Activated B cell treated with CpG ODN at 0.5 μM for 24 hours (primary cell): ENCODE measurements at regions not wholly inside any gene's neighbourhood (a gene's known extent, or its start where the extent isn't known, plus 50 kb on each side); places are given as distances from the start of the nearest gene placed in this dataset.

Source experiments
- ATAC-seq: fragments of 200-7000 bp; cut with Tn5 transposase; one replicate; pipeline ENCODE4 v1.10.0; 2021; ENCODE audit warnings: low read depth, mild to moderate bottlenecking, moderate library complexity
- CTCF ChIA-PET: fragments of 350-600 bp; sonication (Branson Sonifier 250); formaldehyde crosslinking; loops from one replicate; lab custom pipeline; 2021; ENCODE audit warnings: antibody characterized with exemption; lab: Charles Lee
- POLR2A ChIA-PET: fragments of 350-600 bp; sonication (Branson Sonifier 250); formaldehyde crosslinking; loops from one replicate; lab custom pipeline; 2021; ENCODE audit warnings: antibody characterized with exemption; lab: Charles Lee
- DNase-seq: peaks from one replicate; pipeline ENCODE4 v3.0.0; 2022
- H3K27ac Mint-ChIP-seq: one replicate; pipeline ENCODE4 v1.8.0; 2020; ENCODE audit warnings: mixed read lengths
- H3K27me3 Mint-ChIP-seq: one replicate; pipeline ENCODE4 v1.8.0; 2021; ENCODE audit warnings: mixed read lengths
- H3K36me3 Mint-ChIP-seq: one replicate; pipeline ENCODE4 v1.8.0; 2021; ENCODE audit warnings: low read depth, mixed read lengths
- H3K4me1 Mint-ChIP-seq: one replicate; pipeline ENCODE4 v1.8.0; 2021; ENCODE audit warnings: mixed read lengths
- H3K4me3 Mint-ChIP-seq: one replicate; pipeline ENCODE4 v1.8.0; 2020; ENCODE audit warnings: mild to moderate bottlenecking, mixed read lengths
- H3K9me3 Mint-ChIP-seq: one replicate; pipeline ENCODE4 v1.8.0; 2020; ENCODE audit warnings: mixed read lengths
- CTCF ChIP-seq: fragments of 200-600 bp; IDR thresholded peaks from one replicate; pipeline ENCODE4 v1.8.0; 2022; ENCODE audit warnings: antibody characterized with exemption, mild to moderate bottlenecking
- intact Hi-C: fragments of 100-400 bp; cut with micrococcal nuclease; formaldehyde crosslinking; loops from one replicate; pipeline ENCODE4 v1.15.1; 2024

- Mint-ChIP-seq H3K4me3 (no peak overlapping the region), H3K27ac (no peak overlapping the region), H3K36me3 (no peaks in the 10 kb centered on the region), H3K4me1 (no peaks in the 10 kb centered on the region), H3K27me3 (peaks cover under 1% of the 10 kb centered on the region), H3K9me3 (peaks cover 2% of the 10 kb centered on the region)
- ChIA-PET CTCF (no interaction called here), POLR2A (no interaction called here)
- no peak for TF ChIP-seq CTCF
- intact Hi-C loops, result no loop called here
- no peak for ATAC-seq
- no peak for DNase-seq
These were observed 100.6 kb downstream of the CETN3 start for GRCh38 chr5:90308787-90309585.

GRCh38 chr5:90307782-90308181, 101.8 kb downstream of the CETN3 start:
- DNase-seq (no peak), ATAC-seq (no peak)
- Mint-ChIP-seq H3K9me3 (no peaks in the 10 kb centered on the region), H3K27ac (no peak overlapping the region), H3K36me3 (no peaks in the 10 kb centered on the region), H3K4me3 (no peak overlapping the region), H3K4me1 (no peaks in the 10 kb centered on the region), H3K27me3 (peaks cover 2% of the 10 kb centered on the region)
- TF ChIP-seq CTCF, result no peak
- CTCF ChIA-PET, result no interaction called here
- POLR2A ChIA-PET, result no interaction called here
- intact Hi-C loops, result no loop called here

GRCh38 chr5:90307322-90307721, 102.2 kb downstream of the CETN3 start:
- Mint-ChIP-seq H3K27me3 (peaks cover 2% of the 10 kb centered on the region), H3K36me3 (no peaks in the 10 kb centered on the region), H3K9me3 (no peaks in the 10 kb centered on the region), H3K27ac (no peak overlapping the region), H3K4me1 (no peaks in the 10 kb centered on the region), H3K4me3 (no peak overlapping the region)
- no peak for ATAC-seq
- ChIA-PET CTCF (no interaction called here), POLR2A (no interaction called here)
- no peak for TF ChIP-seq CTCF
- DNase-seq, result no peak
- intact Hi-C loops, result no loop called here

GRCh38 chr5:90306613-90307012, 102.9 kb downstream of the CETN3 start:
- Mint-ChIP-seq H3K36me3 (no peaks in the 10 kb centered on the region), H3K27ac (no peak overlapping the region), H3K9me3 (no peaks in the 10 kb centered on the region), H3K4me3 (no peak overlapping the region), H3K4me1 (peaks cover 2% of the 10 kb centered on the region), H3K27me3 (peaks cover 2% of the 10 kb centered on the region)
- CTCF ChIA-PET, result no interaction called here
- intact Hi-C loops, result no loop called here
- DNase-seq (no peak), ATAC-seq (no peak)
- POLR2A ChIA-PET, result no interaction called here
- TF ChIP-seq CTCF, result no peak

- ChIA-PET POLR2A (no interaction called here), CTCF (no interaction called here)
- intact Hi-C loops, result no loop called here
- no peak overlapping the region for H3K27ac Mint-ChIP-seq
- DNase-seq (no peak), ATAC-seq (no peak)
- H3K9me3 Mint-ChIP-seq, result no peaks in the 10 kb centered on the region
- H3K36me3 Mint-ChIP-seq, result no peaks in the 10 kb centered on the region
- no peak for TF ChIP-seq CTCF
- no peak overlapping the region for H3K4me3 Mint-ChIP-seq
- peaks cover 2% of the 10 kb centered on the region for H3K27me3 Mint-ChIP-seq
- peaks cover 9% of the 10 kb centered on the region for H3K4me1 Mint-ChIP-seq
These were observed 104.4 kb downstream of the CETN3 start for GRCh38 chr5:90305041-90305720.
